IMR-90 (cell line): ENCODE measurements at regions not wholly inside any gene's neighbourhood (a gene's known extent, or its start where the extent isn't known, plus 50 kb on each side); places are given as distances from the start of the nearest gene placed in this dataset.

Experiments
- ATAC-seq: fragments of 200-7000 bp; cut with Tn5 transposase; 2 replicates; pipeline ENCODE4 v1.9.1; 2020; ENCODE audit warnings: low read depth, mild to moderate bottlenecking, moderate library complexity
- BruUV-seq: library from RNA; stranded (reverse); fragments of 400-500 nt; replicated peaks from 2 replicates; lab custom pipeline; 2021; lab: Mats Ljungman, UMichigan
- CTCF ChIA-PET: fragments of 300-600 bp; formaldehyde crosslinking; extraction: SDS; loops from one replicate; lab custom pipeline; 2021; ENCODE audit warnings: antibody characterized with exemption; lab: Yijun Ruan, JAX
- POLR2A ChIA-PET: fragments of 300-600 bp; sonication (Branson Sonifier 250); formaldehyde crosslinking; loops from one replicate; lab custom pipeline; 2022; ENCODE audit warnings: antibody characterized with exemption; ENCODE audit not compliant: unreplicated experiment; lab: Charles Lee
- DNase-seq: peaks from one replicate; pipeline ENCODE4 v3.0.0; 2013
- H2AFZ ChIP-seq: replicated peaks from 2 replicates; pipeline ENCODE3; 2013; ENCODE audit warnings: low read length, mild to moderate bottlenecking; ENCODE audit not compliant: poor library complexity
- H2AK5ac ChIP-seq: 2 replicates; pipeline ENCODE4 v1.6.1; 2013; ENCODE audit warnings: low read depth, low read length, inconsistent platforms
- H2AK9ac ChIP-seq: replicated peaks from 2 replicates; pipeline ENCODE3; 2013; ENCODE audit warnings: mild to moderate bottlenecking, low read depth, low read length, moderate library complexity; ENCODE audit not compliant: poor library complexity
- H2BK120ac ChIP-seq: 2 replicates; pipeline ENCODE4 v1.6.1; 2013; ENCODE audit warnings: low read depth, low read length, inconsistent platforms
- H2BK15ac ChIP-seq: 3 replicates; pipeline ENCODE4 v1.6.1; 2013; ENCODE audit warnings: low read depth, low read length, inconsistent platforms
- H2BK20ac ChIP-seq: 2 replicates; pipeline ENCODE4 v1.6.1; 2013; ENCODE audit warnings: low read depth, mild to moderate bottlenecking, inconsistent platforms, low read length, moderate library complexity
- H2BK5ac ChIP-seq: 2 replicates; pipeline ENCODE4 v1.6.1; 2013; ENCODE audit warnings: mild to moderate bottlenecking, low read depth, low read length, inconsistent platforms; ENCODE audit not compliant: poor library complexity, severe bottlenecking
- H3K14ac ChIP-seq: replicated peaks from 2 replicates; pipeline ENCODE4 v1.6.1; 2013; ENCODE audit warnings: low read depth, low read length, inconsistent platforms
- H3K18ac ChIP-seq: 2 replicates; pipeline ENCODE4 v1.6.1; 2013; ENCODE audit warnings: low read depth, low read length, control low read depth
- H3K23ac ChIP-seq: 2 replicates; pipeline ENCODE4 v1.6.1; 2013; ENCODE audit warnings: low read depth, low read length, inconsistent platforms
- H3K27ac ChIP-seq: 2 replicates; pipeline ENCODE4 v1.5.1; 2013; ENCODE audit warnings: mild to moderate bottlenecking, control low read depth, low read length; ENCODE audit not compliant: insufficient read depth
- H3K27me3 ChIP-seq: 2 replicates; pipeline ENCODE4 v1.6.1; 2013; ENCODE audit warnings: low read length; ENCODE audit not compliant: control insufficient read depth, insufficient read depth
- H3K36me3 ChIP-seq: 2 replicates; pipeline ENCODE4 v1.6.1; 2013; ENCODE audit warnings: low read length, mixed read lengths; ENCODE audit not compliant: control insufficient read depth, insufficient read depth
- H3K4ac ChIP-seq: 2 replicates; pipeline ENCODE4 v1.6.1; 2013; ENCODE audit warnings: low read depth, low read length, inconsistent platforms
- H3K4me1 ChIP-seq: 2 replicates; pipeline ENCODE4 v1.6.1; 2013; ENCODE audit warnings: low read length, mixed read lengths; ENCODE audit not compliant: control insufficient read depth, insufficient read depth
- H3K4me2 ChIP-seq: 2 replicates; pipeline ENCODE4 v1.6.1; 2013; ENCODE audit warnings: low read depth, mild to moderate bottlenecking, control low read depth, low read length, moderate library complexity
- H3K4me3 ChIP-seq: 2 replicates; pipeline ENCODE4 v1.5.1; 2013; ENCODE audit warnings: low read depth, mild to moderate bottlenecking, control low read depth, low read length, moderate library complexity; ENCODE audit not compliant: insufficient read depth
- H3K56ac ChIP-seq: 2 replicates; pipeline ENCODE4 v1.6.1; 2013; ENCODE audit warnings: low read length, inconsistent platforms; ENCODE audit not compliant: insufficient read depth; ENCODE audit errors: extremely low read depth
- H3K79me1 ChIP-seq, 2 experiments: 2 replicates each; pipeline ENCODE4 v1.6.1; 2013; ENCODE audit warnings: low read length in 2 of 2, inconsistent platforms in 1 of 2, low read depth in 1 of 2
- H3K9ac ChIP-seq: 2 replicates; pipeline ENCODE4 v1.6.1; 2013; ENCODE audit warnings: low read depth, low read length, control low read depth
- H3K9me1 ChIP-seq: 2 replicates; pipeline ENCODE4 v1.6.1; 2013; ENCODE audit warnings: low read length, inconsistent platforms; ENCODE audit not compliant: insufficient read depth
- H3K9me3 ChIP-seq: 2 replicates; pipeline ENCODE4 v1.6.1; 2013; ENCODE audit warnings: low read length; ENCODE audit not compliant: control insufficient read depth, insufficient read depth
- H4K20me1 ChIP-seq: 2 replicates; pipeline ENCODE4 v1.6.1; 2013; ENCODE audit warnings: low read length, inconsistent platforms; ENCODE audit not compliant: insufficient read depth
- H4K5ac ChIP-seq: 2 replicates; pipeline ENCODE4 v1.6.1; 2013; ENCODE audit warnings: mild to moderate bottlenecking, low read depth, low read length, control low read depth
- H4K8ac ChIP-seq, 2 experiments: 2 replicates each; pipeline ENCODE4 v1.6.1; 2013; ENCODE audit warnings: low read depth in 2 of 2, low read length in 2 of 2, control low read depth in 1 of 2, inconsistent platforms in 1 of 2
- H4K91ac ChIP-seq: 2 replicates; pipeline ENCODE4 v1.6.1; 2013; ENCODE audit warnings: low read depth, low read length, inconsistent platforms; ENCODE audit not compliant: insufficient read depth
- FOS ChIP-seq: fragments of 150-350 bp; IDR thresholded peaks from 2 replicates; pipeline ENCODE4 v1.6.1; 2016; ENCODE audit warnings: low read depth, low read length
- WGBS, 2 experiments: methylation state at CpG; one replicate each; pipeline versions ENCODE4 v1.1.5 to v1.1.7; 2013; ENCODE audit warnings: missing lambda C conversion rate in 2 of 2; ENCODE audit not compliant: insufficient read length in 1 of 2; ENCODE audit errors: extremely low coverage in 2 of 2; 5-methylcytosine and 5-hydroxymethylcytosine counted together
- dilution Hi-C: fragments of 300-500 bp; cut with HindIII; formaldehyde crosslinking; loops from one replicate; pipeline ENCODE4 v1.14.3; 2018; ENCODE audit warnings: low sequenced_read_pairs; ENCODE audit not compliant: unreplicated experiment
- in situ Hi-C: fragments of 300-500 bp; cut with MboI; formaldehyde crosslinking; loops from 3 replicates; pipeline ENCODE4 v1.14.3; 2019; ENCODE audit warnings: low sequenced_read_pairs, inconsistent platforms, mixed read lengths
- intact Hi-C: fragments of 100-400 bp; cut with micrococcal nuclease; formaldehyde crosslinking; loops from 2 replicates; pipeline ENCODE4 v1.10.0; 2022

- Histone ChIP-seq H2BK120ac (no peak overlapping the region), H3K9me3 (peaks cover 5% of the 10 kb centered on the region; the same call in 1 of the 2 replicates), H4K8ac (no peak overlapping the region), H4K91ac (no peak overlapping the region), H2AFZ (no peak overlapping the region), H3K9me1 (no peaks in the 10 kb centered on the region; the same call in 1 of the 2 replicates), H4K5ac (no peak overlapping the region), H3K14ac (no peak overlapping the region), H2AK5ac (no peak overlapping the region; the same call in 1 of the 2 replicates), H4K20me1 (no peaks in the 10 kb centered on the region), H3K4ac (no peak overlapping the region), H3K79me1 (no peaks in the 10 kb centered on the region), H3K18ac (no peak overlapping the region), H2AK9ac (no peak overlapping the region), H3K27me3 (no peaks in the 10 kb centered on the region), H2BK20ac (no peak overlapping the region), H3K9ac (no peak overlapping the region), H3K4me3 (no peak overlapping the region), H2BK15ac (no peak overlapping the region), H3K36me3 (no peaks in the 10 kb centered on the region; the same call in 1 of the 2 replicates), H3K56ac (no peak overlapping the region), H2BK5ac (no peak overlapping the region), H3K4me1 (peaks cover 7% of the 10 kb centered on the region), H3K27ac (no peak overlapping the region), H3K4me2 (no peak overlapping the region), H3K23ac (no peak overlapping the region)
- dilution Hi-C loops (no loop called here), in situ Hi-C loops (no loop called here), intact Hi-C loops (no loop called here)
- no CpG with 5 or more reads among the region's 3 CpGs for WGBS, 2 experiments
- ChIA-PET CTCF (no interaction called here), POLR2A (no interaction called here)
- BruUV-seq, result no TSS peak
- DNase-seq (no peak), ATAC-seq (no peak)
- no peak for TF ChIP-seq FOS
These were observed 237.4 kb upstream of the HS6ST1 start for GRCh38 chr2:128556089-128556488.
